HepG2 (cell line): ENCODE measurements at regions not wholly inside any gene's neighbourhood (a gene's known extent, or its start where the extent isn't known, plus 50 kb on each side); places are given as distances from the start of the nearest gene placed in this dataset.

Experiments used
- ASH2L ChIP-seq: fragments of 300-600, 200-600 bp; sonication (generic); IDR thresholded peaks from 2 replicates; pipeline ENCODE4 v1.7.0; 2017; ENCODE audit warnings: low read depth, mild to moderate bottlenecking, moderate library complexity, mixed read lengths, low read length; ENCODE audit not compliant: insufficient read length
- CBX1 ChIP-seq: IDR thresholded peaks from one replicate; pipeline ENCODE4 v1.6.1; 2016; ENCODE audit warnings: antibody characterized with exemption, low read depth
- HBP1 ChIP-seq: IDR thresholded peaks from 2 replicates; pipeline ENCODE4 v1.6.1; 2016; ENCODE audit warnings: low read depth, control low read depth
- KIAA2018 ChIP-seq: sonication (generic); formaldehyde crosslinking; IDR thresholded peaks from 2 replicates; pipeline ENCODE4 v1.5.0; 2020; ENCODE audit warnings: mild to moderate bottlenecking, missing genetic modification reagents, borderline replicate concordance
- LCORL ChIP-seq, 2 experiments: fragments of 450-650 bp in 1 of 2; sonication (generic) in 1 of 2; formaldehyde crosslinking in 1 of 2; IDR thresholded peaks; 2 replicates each; pipeline versions ENCODE4 v1.5.0 to v1.6.1; 2017 to 2020; ENCODE audit warnings: antibody characterized with exemption in 1 of 2, missing genetic modification reagents in 1 of 2
- PHF8 ChIP-seq: sonication (generic); formaldehyde crosslinking; IDR thresholded peaks from 2 replicates; pipeline ENCODE4 v1.5.0; 2020; ENCODE audit warnings: missing genetic modification reagents
- SAP130 ChIP-seq: IDR thresholded peaks from 2 replicates; pipeline ENCODE4 v1.6.1; 2016; ENCODE audit warnings: low read depth
- ZBTB3 ChIP-seq: sonication (generic); formaldehyde crosslinking; IDR thresholded peaks from 2 replicates; pipeline ENCODE4 v1.4.0; 2020; ENCODE audit warnings: low read depth, mild to moderate bottlenecking, moderate library complexity, missing genetic modification reagents, borderline replicate concordance
- ZNF550 ChIP-seq: sonication (generic); formaldehyde crosslinking; IDR thresholded peaks from 2 replicates; pipeline ENCODE4 v1.4.0; 2020; ENCODE audit warnings: mild to moderate bottlenecking, missing genetic modification reagents, borderline replicate concordance
- ZNF781 ChIP-seq: sonication (generic); formaldehyde crosslinking; IDR thresholded peaks from 2 replicates; pipeline ENCODE4 v1.5.1; 2020; ENCODE audit warnings: borderline replicate concordance, mild to moderate bottlenecking, missing genetic modification reagents; ENCODE audit errors: not compliant biosample characterization
- TF ChIP-seq, protein P1 (sequence below): sonication (generic); formaldehyde crosslinking; IDR thresholded peaks from 2 replicates; pipeline ENCODE4 v1.4.0; 2020; ENCODE audit warnings: mild to moderate bottlenecking, missing genetic modification reagents

DNA sequence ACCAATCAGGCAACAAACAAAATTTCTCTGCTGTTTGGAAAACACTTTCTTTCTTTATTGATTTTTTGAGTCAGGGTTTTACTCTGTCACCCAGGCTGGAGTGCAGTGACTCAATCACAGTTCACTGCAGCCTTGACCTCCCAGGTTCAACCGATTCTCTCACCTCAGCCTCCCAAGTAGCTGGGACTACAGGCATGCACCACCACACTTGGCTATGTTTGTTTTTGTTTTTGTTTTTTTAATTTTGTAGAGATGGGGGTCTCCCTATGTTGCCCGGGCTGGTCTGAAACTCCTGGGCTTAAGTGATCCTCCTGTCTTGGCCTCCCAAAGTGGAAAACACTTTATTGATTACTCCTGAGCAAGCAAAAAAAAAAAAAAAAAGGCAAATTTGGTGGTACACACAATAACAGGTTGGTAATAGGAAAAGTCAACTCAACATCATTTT, 276.4 kb downstream of the SOX9 start (continued):
- TF ChIP-seq LCORL (IDR thresholded peaks at IDR 0.05) (no peak), LCORL (CRISPR knock-in tag; IDR thresholded peaks at IDR 0.05) (no peak; the same call in 1 of the 2 replicates), ASH2L (no peak), SAP130 (CRISPR knock-in tag) (peak; percentile 72), ZNF550 (CRISPR knock-in tag) (no peak), ZBTB3 (CRISPR knock-in tag) (peak; percentile 75; the same call in 1 of the 2 replicates), PHF8 (no peak), ZNF781 (CRISPR knock-in tag) (no peak), KIAA2018 (CRISPR knock-in tag) (no peak), CBX1 (peak; percentile 44), HBP1 (CRISPR knock-in tag) (no peak)
- TF ChIP-seq, protein P1, sequence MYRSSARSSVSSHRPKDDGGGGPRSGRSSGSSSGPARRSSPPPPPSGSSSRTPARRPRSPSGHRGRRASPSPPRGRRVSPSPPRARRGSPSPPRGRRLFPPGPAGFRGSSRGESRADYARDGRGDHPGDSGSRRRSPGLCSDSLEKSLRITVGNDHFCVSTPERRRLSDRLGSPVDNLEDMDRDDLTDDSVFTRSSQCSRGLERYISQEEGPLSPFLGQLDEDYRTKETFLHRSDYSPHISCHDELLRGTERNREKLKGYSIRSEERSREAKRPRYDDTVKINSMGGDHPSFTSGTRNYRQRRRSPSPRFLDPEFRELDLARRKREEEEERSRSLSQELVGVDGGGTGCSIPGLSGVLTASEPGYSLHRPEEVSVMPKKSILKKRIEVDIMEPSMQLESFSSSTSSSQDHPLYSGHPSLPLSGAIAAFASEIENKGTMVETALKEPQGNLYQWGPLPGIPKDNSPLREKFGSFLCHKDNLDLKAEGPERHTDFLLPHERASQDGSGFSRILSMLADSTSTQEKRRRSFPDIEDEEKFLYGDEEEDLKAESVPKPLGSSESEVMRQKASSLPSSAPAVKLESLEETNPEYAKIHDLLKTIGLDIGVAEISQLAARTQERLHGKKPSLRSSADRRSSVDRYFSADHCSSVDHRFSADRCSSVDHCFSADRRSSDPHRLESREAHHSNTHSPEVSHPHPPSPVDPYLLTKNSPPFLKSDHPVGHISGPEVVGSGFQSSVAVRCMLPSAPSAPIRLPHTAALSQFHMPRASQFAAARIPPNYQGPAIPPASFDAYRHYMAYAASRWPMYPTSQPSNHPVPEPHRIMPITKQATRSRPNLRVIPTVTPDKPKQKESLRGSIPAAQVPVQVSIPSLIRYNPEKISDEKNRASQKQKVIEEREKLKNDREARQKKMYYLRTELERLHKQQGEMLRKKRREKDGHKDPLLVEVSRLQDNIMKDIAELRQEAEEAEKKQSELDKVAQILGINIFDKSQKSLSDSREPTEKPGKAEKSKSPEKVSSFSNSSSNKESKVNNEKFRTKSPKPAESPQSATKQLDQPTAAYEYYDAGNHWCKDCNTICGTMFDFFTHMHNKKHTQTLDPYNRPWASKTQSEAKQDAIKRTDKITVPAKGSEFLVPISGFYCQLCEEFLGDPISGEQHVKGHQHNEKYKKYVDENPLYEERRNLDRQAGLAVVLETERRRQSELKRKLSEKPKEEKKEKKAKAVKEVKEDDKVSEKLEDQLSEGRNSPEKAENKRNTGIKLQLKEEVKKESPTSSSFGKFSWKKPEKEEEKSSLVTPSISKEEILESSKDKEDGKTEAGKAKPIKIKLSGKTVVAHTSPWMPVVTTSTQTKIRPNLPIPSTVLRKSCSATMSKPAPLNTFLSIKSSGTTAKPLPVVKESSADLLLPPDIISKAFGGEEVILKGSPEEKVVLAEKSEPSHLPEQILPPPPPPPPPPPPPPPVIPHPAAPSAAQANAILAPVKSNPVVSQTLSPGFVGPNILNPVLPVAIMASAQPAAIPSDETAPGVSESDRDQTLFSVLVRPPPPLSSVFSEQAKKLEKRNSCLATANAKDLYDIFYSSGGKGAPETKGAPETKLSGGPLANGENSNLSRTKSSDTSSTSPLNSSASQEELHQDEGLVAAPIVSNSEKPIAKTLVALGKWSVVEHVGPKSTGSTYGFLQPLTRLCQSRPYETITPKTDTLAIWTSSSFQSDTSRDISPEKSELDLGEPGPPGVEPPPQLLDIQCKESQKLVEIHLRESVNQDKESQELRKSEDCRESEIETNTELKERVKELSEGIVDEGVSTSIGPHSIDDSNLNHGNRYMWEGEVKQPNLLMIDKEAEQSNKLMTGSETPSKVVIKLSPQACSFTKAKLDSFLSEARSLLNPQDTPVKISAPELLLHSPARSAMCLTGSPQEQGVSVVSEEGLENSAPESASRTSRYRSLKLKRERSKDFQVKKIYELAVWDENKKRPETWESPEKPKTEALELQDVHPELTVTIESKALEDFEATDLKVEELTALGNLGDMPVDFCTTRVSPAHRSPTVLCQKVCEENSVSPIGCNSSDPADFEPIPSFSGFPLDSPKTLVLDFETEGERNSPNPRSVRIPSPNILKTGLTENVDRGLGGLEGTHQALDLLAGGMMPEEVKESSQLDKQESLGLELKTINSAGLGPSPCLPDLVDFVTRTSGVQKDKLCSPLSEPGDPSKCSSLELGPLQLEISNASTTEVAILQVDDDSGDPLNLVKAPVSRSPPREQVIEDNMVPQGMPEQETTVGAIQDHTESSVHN (CRISPR knock-in tag) = no peak
